Tibial nerve (tissue), 4 donors: ENCODE measurements at regions not wholly inside any gene's neighbourhood (a gene's known extent, or its start where the extent isn't known, plus 50 kb on each side); places are given as distances from the start of the nearest gene placed in this dataset.
A peak's percentile ranks its signal among the peaks of the same experiment; 100 is the strongest.

Experiments used
- DNase-seq, 2 donors: peaks; one replicate each; pipeline ENCODE4 v3.0.0-alpha.2; 2019; ENCODE audit warnings: low spot score in 2 of 2
- H3K27ac ChIP-seq, 4 donors: fragments of 200-600 bp; sonication (generic) in 3 of 4; one replicate each; pipeline ENCODE4 v1.5.1; 2017 to 2019; ENCODE audit warnings: mild to moderate bottlenecking in 1 of 4
- H3K27me3 ChIP-seq, 2 donors: fragments of 200-600 bp; sonication (generic) in 1 of 2; one replicate each; pipeline versions ENCODE4 v1.5.1 to v1.6.0; 2017 to 2019
- H3K36me3 ChIP-seq, 3 donors: fragments of 200-600 bp; sonication (generic); one replicate each; pipeline ENCODE4 v1.5.1; 2018 to 2019
- H3K4me1 ChIP-seq, 4 donors: fragments of 200-600 bp; sonication (generic) in 3 of 4; one replicate each; pipeline ENCODE4 v1.5.1; 2017 to 2019
- H3K4me3 ChIP-seq, 4 donors: fragments of 200-600 bp; sonication (generic) in 3 of 4; one replicate each; pipeline ENCODE4 v1.5.1; 2017 to 2019; ENCODE audit warnings: mild to moderate bottlenecking in 1 of 4, moderate library complexity in 1 of 4
- H3K9me3 ChIP-seq, 4 donors: fragments of 200-600 bp; sonication (generic) in 3 of 4; one replicate each; pipeline ENCODE4 v1.5.1; 2017 to 2019
- CTCF ChIP-seq, 5 experiments: fragments of 200-600 bp in 3 of 5; fragments of 450-650 bp in 2 of 5; sonication (generic) in 3 of 5; IDR thresholded peaks; one replicate each; pipeline ENCODE4 v1.5.1; 2016 to 2019; ENCODE audit warnings: antibody characterized with exemption in 5 of 5, mild to moderate bottlenecking in 3 of 5, moderate library complexity in 2 of 5
- EP300 ChIP-seq, 2 donors: sonication (generic); formaldehyde crosslinking; IDR thresholded peaks; one replicate each; pipeline ENCODE4 v1.6.1; 2017; ENCODE audit warnings: antibody characterized with exemption in 2 of 2, mild to moderate bottlenecking in 1 of 2
- POLR2A ChIP-seq, 2 donors: fragments of 450-650 bp; IDR thresholded peaks; one replicate each; pipeline ENCODE4 v1.6.1; 2017; ENCODE audit warnings: antibody characterized with exemption in 2 of 2, mild to moderate bottlenecking in 2 of 2, moderate library complexity in 2 of 2
- WGBS, 2 donors: methylation state at CpG; one replicate each; pipeline ENCODE4 v1.1.5; 2018; 5-methylcytosine and 5-hydroxymethylcytosine counted together

GRCh38 chr7:153297141-153297540 is 537.6 kb downstream of the ACTR3B start:
- no peak overlapping the region for H3K4me3 ChIP-seq
- 52 to 53% methylated on average over 7 of the region's 7 CpGs for WGBS, 2 donors
- H3K4me1 ChIP-seq, result no peaks in the 10 kb centered on the region
- no peaks in the 10 kb centered on the region for H3K27me3 ChIP-seq
- peaks cover 0 to 3% (median 0%) of the 10 kb centered on the region in 4 donors for H3K9me3 ChIP-seq
- DNase-seq, result no peak
- H3K36me3 ChIP-seq, result no peaks in the 10 kb centered on the region
- no peak for TF ChIP-seq CTCF (IDR thresholded peaks at IDR 0.05)
- no peak for TF ChIP-seq EP300 (IDR thresholded peaks at IDR 0.05)
- TF ChIP-seq POLR2A (IDR thresholded peaks at IDR 0.05), result no peak
- no peak overlapping the region for H3K27ac ChIP-seq

- no peaks in the 10 kb centered on the region for H3K36me3 ChIP-seq
- WGBS, 2 donors, result 72 to 80% methylated on average over 7 of the region's 7 CpGs
- TF ChIP-seq EP300 (IDR thresholded peaks at IDR 0.05), result no peak
- no peak for DNase-seq
- peaks cover 0 to 9% (median 0%) of the 10 kb centered on the region in 4 donors for H3K9me3 ChIP-seq
- H3K27ac ChIP-seq, result no peak overlapping the region
- H3K4me3 ChIP-seq, result no peak overlapping the region
- H3K27me3 ChIP-seq, result no peaks in the 10 kb centered on the region
- no peaks in the 10 kb centered on the region for H3K4me1 ChIP-seq
These were observed 542.4 kb downstream of the ACTR3B start for GRCh38 chr7:153301936-153302335.

GRCh38 chr7:153320005-153320404 is 560.5 kb downstream of the ACTR3B start:
- H3K36me3 ChIP-seq, result no peaks in the 10 kb centered on the region
- H3K27ac ChIP-seq, result peak overlapping the region in 1 of 4 donors; percentile 4
- TF ChIP-seq POLR2A (IDR thresholded peaks at IDR 0.05) (no peak), EP300 (IDR thresholded peaks at IDR 0.05) (no peak), CTCF (IDR thresholded peaks at IDR 0.05) (no peak)
- H3K9me3 ChIP-seq, result peaks cover 0 to 10% (median 0%) of the 10 kb centered on the region in 4 donors
- H3K27me3 ChIP-seq, result no peaks in the 10 kb centered on the region
- no peak overlapping the region for H3K4me3 ChIP-seq
- no peaks in the 10 kb centered on the region for H3K4me1 ChIP-seq
- WGBS, 2 donors, result 3 to 16% methylated on average over 4 of the region's 4 CpGs
- no peak for DNase-seq

DNA sequence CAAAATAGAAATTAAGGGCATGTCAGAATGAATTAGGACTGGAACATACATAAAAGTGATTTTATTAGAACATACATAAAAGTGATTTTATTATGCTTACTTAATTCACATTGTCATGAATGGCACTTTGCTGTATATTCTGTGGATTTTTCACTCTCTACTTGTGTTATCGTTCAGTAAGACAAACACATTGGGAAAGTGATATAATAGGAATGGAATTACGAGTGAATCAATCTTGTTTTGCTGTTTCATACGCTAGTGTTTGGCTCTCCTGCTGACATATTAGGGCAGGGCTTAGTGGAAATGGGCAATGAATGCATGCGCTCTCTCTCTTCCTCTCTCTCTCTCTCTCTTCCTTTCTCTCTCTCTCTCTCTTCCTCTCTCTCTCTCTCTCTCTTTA is 561.1 kb downstream of the ACTR3B start:
- H3K9me3 ChIP-seq, result peaks cover 0 to 10% (median 0%) of the 10 kb centered on the region in 4 donors
- H3K4me3 ChIP-seq, result no peak overlapping the region
- H3K27me3 ChIP-seq, result no peaks in the 10 kb centered on the region
- DNase-seq, result no peak
- H3K36me3 ChIP-seq, result no peaks in the 10 kb centered on the region
- no peak overlapping the region for H3K27ac ChIP-seq
- no peaks in the 10 kb centered on the region for H3K4me1 ChIP-seq
- WGBS, 2 donors, result 38 to 39% methylated on average over 4 of the region's 4 CpGs
- TF ChIP-seq EP300 (IDR thresholded peaks at IDR 0.05), result no peak
- TF ChIP-seq POLR2A (IDR thresholded peaks at IDR 0.05), result no peak
- no peak for TF ChIP-seq CTCF (IDR thresholded peaks at IDR 0.05)

DNA sequence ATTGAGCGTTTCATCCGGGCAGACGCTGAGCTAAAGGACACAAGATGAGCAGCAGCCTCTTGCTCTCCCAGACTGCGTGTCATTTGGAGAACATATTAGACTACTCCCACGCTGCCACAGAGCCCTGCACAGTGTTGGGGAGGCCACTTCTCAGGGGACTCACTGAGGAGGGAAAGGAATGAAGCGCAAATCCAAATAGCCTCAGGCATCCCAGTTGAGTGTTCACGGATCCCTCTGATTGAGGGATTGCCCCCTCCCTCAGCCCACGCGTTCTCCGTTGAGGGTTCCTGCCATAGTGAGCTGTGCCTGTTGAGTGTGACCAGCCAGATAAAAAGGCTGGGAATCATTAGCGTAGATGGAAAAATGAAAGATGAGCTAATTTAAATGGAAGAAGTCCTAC is 563.4 kb downstream of the ACTR3B start:
- DNase-seq, result no peak
- Histone ChIP-seq H3K27me3 (no peaks in the 10 kb centered on the region), H3K4me1 (no peaks in the 10 kb centered on the region), H3K9me3 (peaks cover 0 to 6% (median 0%) of the 10 kb centered on the region in 4 donors), H3K27ac (no peak overlapping the region), H3K36me3 (no peaks in the 10 kb centered on the region), H3K4me3 (no peak overlapping the region)
- TF ChIP-seq POLR2A (IDR thresholded peaks at IDR 0.05) (no peak), CTCF (IDR thresholded peaks at IDR 0.05) (no peak), EP300 (IDR thresholded peaks at IDR 0.05) (no peak)
- 41 to 44% methylated on average over 11 of the region's 11 CpGs for WGBS, 2 donors

DNA sequence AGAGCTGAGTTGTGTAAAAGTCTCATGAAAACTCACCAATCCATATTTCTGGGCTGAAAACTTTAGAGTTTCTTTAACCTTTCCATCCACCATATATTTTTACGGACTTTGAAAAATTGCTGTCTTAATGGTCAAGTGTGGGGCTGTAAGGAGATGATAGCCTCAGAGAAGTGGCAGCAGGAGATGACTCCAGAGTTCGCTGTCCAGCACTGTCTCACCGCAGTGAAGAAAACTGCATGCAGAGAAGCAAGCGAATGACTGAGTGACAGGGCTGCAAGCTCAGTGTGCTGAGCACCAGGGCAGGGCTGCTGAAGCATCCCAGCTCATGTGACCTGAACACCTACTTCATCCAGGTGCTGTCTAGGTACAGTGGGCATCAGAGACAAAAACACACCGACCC is 564.5 kb downstream of the ACTR3B start:
- H3K4me1 ChIP-seq, result no peaks in the 10 kb centered on the region
- 79 to 80% methylated on average over 5 of the region's 5 CpGs for WGBS, 2 donors
- no peaks in the 10 kb centered on the region for H3K9me3 ChIP-seq
- H3K27ac ChIP-seq, result no peak overlapping the region
- TF ChIP-seq POLR2A (IDR thresholded peaks at IDR 0.05) (no peak), EP300 (IDR thresholded peaks at IDR 0.05) (no peak), CTCF (IDR thresholded peaks at IDR 0.05) (no peak)
- H3K4me3 ChIP-seq, result no peak overlapping the region
- no peaks in the 10 kb centered on the region for H3K27me3 ChIP-seq
- no peaks in the 10 kb centered on the region for H3K36me3 ChIP-seq
- no peak for DNase-seq
